Activated CD4-positive, alpha-beta T cell treated with anti-CD3 and anti-CD28 coated beads, Interleukin-2, Interleukin-4, amounts not matched to agents 100 ng/mL and 50 ng/mL, durations not matched to agents 16 hours and 8 hours (primary cell): ENCODE measurements at regions not wholly inside any gene's neighbourhood (a gene's known extent, or its start where the extent isn't known, plus 50 kb on each side); places are given as distances from the start of the nearest gene placed in this dataset.

Experiments
- DNase-seq: peaks from one replicate; pipeline ENCODE4 v3.0.0-alpha.2; 2020; ENCODE audit warnings: low spot score

DNA sequence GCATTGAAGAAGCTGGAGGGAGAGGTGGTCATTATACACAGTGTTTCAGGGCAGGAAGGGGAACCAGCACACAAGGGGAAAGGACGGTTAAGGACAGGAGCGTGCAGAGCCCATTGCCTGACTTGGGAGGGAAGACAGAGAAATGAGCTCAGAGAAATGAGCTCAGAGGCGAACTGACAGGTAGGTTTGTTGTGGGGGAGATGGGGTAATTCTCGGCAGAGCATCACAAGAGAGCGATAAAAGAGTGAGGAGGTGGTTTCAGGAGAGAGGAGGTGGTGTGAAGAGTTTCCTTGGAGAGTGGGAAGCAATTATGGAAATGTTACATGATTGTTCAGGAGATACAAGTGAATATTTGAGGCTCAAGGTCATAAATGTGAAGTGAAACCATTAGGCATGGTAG is 61.0 kb downstream of the MRGPRX1 start:
- DNase-seq = no peak

GRCh38 chr11:18865951-18866350 is 73.3 kb downstream of the MRGPRX1 start:
- DNase-seq = no peak

GRCh38 chr11:18865261-18865660 is 73.7 kb upstream of the PTPN5 start:
- no peak for DNase-seq

GRCh38 chr11:18853086-18853720 is 61.6 kb upstream of the PTPN5 start:
- DNase-seq = peak; percentile 27

DNA sequence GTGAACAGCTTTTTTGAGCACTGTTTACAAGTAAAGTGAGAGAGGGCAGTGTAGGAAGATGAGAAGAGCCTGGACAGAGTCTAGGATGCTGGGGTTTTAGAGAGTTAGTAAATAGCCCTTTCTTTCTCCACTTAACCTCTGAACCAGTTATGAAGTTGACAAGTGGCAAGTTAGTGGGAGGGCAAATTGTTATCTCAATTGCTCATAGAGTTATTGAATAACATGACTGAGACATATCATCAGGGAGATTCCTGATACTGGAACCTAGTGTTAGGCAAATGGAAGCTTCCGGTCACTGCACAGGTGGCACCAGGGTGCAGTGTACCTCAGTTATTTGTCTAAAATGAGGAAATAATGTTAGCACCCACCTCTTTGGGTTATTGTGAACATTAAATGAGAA is 57.8 kb upstream of the PTPN5 start:
- DNase-seq = no peak

- peak; percentile 40 for DNase-seq
These were observed 53.3 kb upstream of the PTPN5 start for GRCh38 chr11:18844753-18845367.
